GM18499 (cell line): ENCODE measurements at regions not wholly inside any gene's neighbourhood (a gene's known extent, or its start where the extent isn't known, plus 50 kb on each side); places are given as distances from the start of the nearest gene placed in this dataset.

Experiments used
- ATAC-seq: cut with Tn5 transposase; IDR thresholded peaks from one replicate; pipeline ENCODE4 v1.9.1; 2021; ENCODE audit warnings: moderate number of reproducible peaks; ENCODE audit not compliant: insufficient read depth, unreplicated experiment

DNA sequence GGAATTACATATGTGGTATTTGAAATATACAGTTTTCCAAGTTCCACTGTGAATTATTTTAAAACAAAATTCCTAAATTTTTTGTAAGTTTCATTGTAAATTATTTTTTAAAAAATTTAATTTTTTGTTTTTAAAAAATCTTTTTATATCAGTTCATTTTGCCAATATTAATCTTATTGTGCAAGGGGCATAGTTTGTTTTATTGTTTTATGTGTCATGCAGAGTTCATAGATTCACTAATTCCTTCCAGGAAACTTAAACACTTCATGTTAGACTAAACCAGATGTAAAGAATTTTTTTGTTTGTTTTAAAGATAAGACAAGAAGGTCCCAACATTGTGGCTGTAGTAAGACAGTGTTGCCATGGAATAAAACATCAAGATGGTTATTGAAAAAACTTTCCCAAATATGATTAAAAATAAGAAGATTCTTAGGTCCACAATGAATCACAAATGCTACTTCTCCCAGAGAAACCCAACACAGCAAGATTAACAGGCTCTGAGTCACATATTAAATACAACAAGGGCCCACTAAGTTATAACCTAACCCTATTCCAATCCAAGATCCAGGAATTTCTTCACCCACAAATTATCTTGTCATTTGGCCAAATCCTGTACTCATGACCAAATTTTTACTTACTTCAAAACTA is 464.7 kb upstream of the IGFBP3 start:
- ATAC-seq: no peak

- no peak for ATAC-seq
Observed at GRCh38 chr7:46383605-46384004, 462.5 kb upstream of the IGFBP3 start.

DNA sequence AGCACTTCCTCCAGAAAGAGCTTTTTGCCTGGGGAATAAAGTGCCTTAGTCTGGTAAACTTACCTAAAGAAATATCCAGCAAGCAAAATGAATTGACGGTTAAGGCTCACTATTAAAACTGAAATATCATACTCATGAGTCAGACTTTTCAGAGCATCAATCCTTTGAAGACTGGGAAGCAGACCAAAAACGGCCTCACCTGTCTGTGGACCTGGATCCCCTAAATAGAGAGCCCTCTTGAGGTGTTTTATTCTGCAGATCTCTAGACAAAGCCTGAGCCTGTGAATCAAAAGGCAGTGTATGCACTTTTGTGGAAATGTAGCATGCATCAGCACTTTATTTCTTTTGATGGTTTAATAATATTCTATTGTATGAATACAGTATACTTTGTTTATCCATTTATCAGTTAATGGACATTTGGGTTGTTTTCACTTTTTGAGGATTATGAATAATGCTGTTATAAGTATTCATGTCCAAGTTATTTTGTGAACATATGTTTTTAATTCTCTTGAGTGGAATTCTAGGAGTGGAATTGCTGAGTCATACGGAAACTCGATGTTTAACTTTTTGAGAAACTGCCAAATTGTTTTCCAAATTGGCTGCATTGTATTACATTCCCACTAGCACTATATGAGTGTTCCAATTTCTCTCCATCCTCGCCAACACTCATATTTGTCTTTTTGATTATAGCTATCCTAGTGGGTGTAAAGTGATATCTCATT is 449.0 kb upstream of the IGFBP3 start:
- ATAC-seq: no peak

DNA sequence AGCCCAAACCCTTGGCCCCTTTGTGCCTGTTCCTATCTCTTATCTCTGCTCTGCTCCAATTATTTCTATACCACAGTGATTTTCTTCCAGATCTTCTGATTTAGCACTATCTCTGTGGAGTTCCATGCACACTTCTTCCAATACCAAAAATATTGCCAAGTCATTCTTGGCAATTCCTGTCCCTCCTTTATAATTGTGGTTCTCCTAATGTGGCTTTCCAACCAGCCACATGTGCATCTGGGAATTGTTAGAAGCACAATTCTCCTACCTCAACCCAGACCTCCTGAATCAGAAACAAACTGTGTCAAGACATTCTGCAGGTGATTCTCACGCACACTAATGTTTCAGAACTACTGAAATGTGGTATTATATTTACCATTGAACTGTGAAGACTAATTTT is 447.8 kb upstream of the IGFBP3 start:
- ATAC-seq: no peak

- no peak for ATAC-seq
Observed at GRCh38 chr7:46366526-46366925, 445.5 kb upstream of the IGFBP3 start.

DNA sequence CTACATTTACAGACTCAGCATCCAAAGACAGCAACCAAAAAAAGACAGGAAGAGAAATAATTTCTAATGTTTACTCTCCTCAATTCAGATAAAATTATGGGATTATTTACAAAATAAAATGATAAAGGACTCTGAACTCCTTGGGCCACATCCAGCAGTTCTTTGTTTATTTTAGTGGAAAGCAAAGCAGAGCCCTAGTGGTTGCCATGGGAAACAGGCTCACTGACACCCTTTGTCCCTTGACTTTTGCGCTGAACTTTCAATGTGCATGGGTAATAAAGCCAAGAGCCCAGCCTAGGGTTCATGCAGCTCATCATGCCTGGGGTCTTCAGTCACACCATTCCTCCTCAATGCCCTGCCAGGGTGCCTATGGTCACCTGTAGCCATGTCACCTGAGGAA is 442.6 kb upstream of the IGFBP3 start:
- ATAC-seq: no peak

DNA sequence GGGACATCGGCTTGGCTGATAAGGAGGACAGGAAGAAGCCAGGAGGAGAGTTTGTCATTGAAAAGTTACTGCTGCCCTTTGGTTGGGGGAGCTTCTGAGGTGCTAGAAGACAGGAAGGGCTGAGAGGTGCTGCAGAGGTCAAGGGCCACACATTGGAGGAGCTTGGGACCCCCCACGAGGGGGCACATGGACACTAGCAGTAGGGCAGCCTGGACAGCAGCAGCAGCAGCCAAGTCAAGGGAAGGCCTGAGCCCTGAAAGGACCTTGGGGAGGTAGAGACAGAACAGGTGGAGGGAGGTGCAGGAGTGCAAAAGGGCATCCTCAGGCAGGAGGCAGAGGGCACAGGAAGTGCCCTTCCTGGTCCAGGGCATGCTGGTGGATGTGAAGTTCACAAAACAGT is 439.7 kb upstream of the IGFBP3 start:
- ATAC-seq: no peak

- ATAC-seq: no peak
Observed at GRCh38 chr7:46360296-46360695, 439.2 kb upstream of the IGFBP3 start.

- no peak for ATAC-seq
Observed at GRCh38 chr7:46357851-46358250, 436.8 kb upstream of the IGFBP3 start.

GRCh38 chr7:46357290-46357689 is 436.2 kb upstream of the IGFBP3 start:
- ATAC-seq: no peak

DNA sequence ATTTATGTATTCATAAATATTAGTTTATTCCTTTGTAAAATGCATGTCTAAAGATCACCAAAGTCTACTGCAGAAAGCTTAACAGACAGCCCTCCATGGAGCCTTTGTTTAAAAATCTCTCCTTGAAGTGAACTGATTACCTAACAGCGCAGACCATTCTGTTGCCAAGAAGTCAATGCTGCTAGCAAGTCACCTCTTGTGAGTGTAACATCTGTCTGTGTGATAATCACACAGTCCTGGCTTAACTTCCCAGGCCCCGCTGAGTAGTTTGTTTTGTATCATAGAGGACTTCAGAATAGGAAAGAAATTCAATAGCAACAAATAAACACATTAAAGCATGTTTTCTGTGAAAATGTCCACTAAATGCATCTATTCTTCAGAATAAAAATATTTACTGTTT is 435.3 kb upstream of the IGFBP3 start:
- no peak for ATAC-seq

- no peak for ATAC-seq
Observed at GRCh38 chr7:46355331-46355730, 434.3 kb upstream of the IGFBP3 start.

DNA sequence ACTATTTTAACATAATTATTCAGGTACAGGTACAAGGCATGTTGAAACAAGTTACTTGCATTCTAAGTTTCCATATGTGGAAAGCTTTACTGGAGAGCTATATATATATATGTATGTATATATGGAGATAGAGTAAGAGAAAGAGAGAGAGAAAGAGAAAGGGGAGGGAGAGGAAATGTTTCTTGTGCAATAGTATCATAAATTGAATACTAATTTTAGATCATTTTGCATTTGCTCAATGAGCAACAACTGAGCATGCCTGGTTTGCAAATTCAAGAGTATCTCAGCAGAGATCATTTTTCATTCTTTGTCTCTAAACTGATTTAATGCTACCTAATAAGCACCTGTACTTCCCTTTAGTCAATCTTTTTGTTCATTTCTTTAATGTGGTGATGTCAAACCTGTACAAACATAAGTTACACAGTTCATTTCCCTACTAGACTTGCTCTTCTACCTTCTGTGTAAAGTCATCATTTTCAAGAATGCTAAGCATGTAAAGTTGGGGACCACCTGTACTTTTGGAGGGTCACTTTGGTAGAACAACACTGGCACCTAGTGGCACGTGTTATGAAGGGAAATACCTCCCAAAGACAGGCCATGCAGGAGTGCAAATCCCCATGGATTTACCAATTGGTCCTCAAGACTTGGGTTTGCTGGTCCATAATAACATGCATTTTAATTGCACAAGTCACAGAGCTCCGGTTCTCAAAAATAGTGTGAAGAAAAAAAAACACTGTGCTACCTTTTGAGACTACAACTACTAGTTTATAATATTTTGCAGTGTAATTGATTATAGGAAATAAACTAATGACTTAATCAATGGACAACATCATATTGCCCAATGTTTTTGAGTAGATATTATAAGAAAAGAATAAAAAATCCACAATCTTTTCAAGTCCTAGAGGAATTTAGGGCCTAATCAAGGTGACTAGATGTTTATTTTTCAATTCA is 431.2 kb upstream of the IGFBP3 start:
- no peak for ATAC-seq

DNA sequence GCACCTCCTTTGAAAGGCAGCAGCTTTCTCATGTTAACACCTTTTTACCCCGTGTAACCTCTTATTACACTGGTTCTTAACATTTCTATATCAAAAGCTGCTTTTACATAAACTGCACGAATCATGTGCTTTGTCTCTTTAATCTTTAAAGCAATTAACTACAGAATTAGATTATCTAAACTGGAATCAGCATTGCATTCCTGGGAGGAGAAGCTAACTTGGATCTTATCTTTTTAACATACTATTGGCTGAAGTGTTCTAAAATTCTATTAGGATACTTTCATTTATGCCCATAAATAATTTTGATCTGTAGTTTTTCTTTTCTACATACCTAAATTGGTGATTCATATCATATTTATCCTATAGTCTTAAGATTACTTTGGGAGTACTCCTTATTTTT is 428.4 kb upstream of the IGFBP3 start:
- no peak for ATAC-seq

GRCh38 chr7:46344533-46344932 is 423.5 kb upstream of the IGFBP3 start:
- ATAC-seq: no peak

DNA sequence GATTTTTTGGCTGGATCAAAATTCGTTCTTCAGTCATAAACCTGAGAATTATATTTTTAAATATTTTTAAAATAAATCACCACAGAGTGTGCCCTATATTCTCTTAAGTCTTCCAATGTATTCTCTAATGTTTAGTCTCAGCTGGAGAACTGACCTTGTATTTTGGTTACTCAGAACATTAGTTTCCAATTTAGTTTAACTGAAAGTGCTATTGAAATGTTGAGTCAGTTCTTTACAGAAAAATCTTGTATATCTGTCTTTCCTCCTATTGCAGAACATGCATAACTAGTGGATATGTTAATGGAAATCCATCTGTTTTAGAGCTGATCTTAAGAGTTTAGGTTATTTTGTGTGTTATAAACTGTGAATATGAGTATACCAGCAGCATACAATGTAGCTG is 422.7 kb upstream of the IGFBP3 start:
- no peak for ATAC-seq

DNA sequence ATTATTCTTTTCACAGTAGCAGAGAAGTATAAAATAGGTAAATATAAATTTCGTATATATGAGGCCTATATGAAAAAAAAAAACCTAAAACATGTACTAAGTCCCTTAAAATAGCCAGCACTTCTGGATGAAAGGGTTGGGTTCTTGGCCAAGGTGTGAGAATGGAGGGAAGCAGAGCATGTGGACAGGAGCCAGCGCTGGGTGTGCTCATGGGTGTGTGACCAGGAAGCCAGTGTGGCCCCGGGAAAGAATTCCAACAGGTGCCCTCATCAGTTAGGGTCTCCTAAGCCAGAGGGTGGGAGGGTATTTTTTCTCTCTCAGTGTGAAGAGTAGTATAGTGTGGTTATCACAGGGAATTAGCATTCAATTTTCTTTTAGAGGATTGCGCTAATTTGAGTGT is 401.9 kb upstream of the IGFBP3 start:
- no peak for ATAC-seq

DNA sequence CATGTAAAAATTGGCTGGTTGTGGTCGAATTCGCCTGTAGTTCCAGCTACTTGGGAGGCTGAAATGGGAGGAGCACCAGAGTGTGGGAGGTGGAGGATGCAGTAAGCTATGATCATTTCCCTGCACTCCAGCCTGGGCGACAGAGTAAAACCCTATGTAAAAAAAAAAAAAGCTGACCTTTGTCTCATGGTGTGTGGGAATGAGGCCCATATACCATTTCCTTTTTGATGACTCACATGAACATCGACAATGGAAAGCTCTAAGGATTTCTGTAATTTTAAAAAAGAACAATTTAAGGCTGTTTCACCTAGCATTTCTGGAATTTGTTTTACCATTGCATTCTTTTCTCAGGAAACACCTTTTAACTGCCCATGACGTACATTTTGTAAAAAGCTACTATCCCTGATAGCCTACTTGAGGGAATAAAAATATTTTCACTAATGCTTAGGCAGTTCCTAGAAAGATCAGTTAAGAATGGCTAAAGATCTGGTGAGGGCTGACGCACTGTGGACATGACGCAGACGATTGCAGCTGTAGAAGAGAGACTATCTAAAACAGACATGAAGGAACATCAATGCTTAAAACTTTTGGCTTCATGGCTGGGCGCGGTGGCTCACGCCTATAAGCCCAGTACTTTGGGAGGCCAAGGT is 400.6 kb upstream of the IGFBP3 start:
- ATAC-seq: no peak

DNA sequence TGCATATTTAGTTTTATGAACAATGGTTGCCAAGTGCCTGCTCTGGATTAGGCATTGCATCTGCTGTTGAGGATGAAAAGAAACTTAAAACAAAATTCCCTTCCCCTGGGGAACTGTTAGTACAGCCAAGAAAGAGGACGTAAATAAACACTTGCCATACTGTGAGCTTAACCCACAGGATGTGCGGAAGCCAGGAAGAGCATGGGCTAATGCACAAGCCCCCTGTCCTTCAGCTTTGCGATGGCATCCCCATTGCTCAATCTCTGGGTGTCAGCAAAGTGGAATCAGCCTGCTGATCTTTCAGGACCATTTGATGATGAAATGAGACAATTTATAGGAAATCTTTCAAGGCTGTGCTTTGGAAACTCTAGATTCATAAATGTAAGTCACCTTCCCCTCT is 399.9 kb upstream of the IGFBP3 start:
- no peak for ATAC-seq

DNA sequence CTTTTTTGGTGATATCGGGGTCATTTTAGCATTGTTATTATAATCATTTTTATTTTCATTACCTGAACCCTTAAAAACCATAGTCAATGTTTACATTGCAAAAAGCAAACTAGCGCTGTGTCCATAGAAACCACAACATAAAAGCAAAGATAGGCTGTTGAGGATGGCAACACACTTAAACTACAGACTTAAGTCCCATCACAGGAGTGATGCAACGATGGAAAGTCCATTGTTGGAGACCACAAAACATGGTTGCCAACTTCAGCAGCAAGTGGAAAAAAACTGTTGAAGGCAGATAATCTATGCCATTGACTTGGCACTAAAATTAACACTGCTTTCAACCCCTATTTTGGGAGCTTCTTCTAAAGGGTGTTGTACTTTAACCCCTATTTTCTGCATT is 398.8 kb upstream of the IGFBP3 start:
- ATAC-seq: no peak

- ATAC-seq: no peak
Observed at GRCh38 chr7:46318276-46318675, 397.2 kb upstream of the IGFBP3 start.
